ENCODE measurements at regions not wholly inside any gene's neighbourhood (a gene's known extent, or its start where the extent isn't known, plus 50 kb on each side); places are given as distances from the start of the nearest gene placed in this dataset.

GRCh38 chr11:79578116-79578515, 137.3 kb upstream of the TENM4 start:
- TF ChIP-seq CTCF (IDR thresholded peaks at IDR 0.05) (no peak), POLR2A (IDR thresholded peaks at IDR 0.05) (no peak)
- no peak for DNase-seq
- Histone ChIP-seq H3K27me3 (no peaks in the 10 kb centered on the region), H3K4me1 (replicated peaks in 1 of 2) (no peaks in the 10 kb centered on the region), H3K9me3 (replicated peaks in 1 of 3) (no peaks in the 10 kb centered on the region), H3K27ac (no peak overlapping the region), H3K4me3 (no peak overlapping the region), H3K36me3 (replicated peaks in 1 of 2) (no peaks in the 10 kb centered on the region)
- intact Hi-C loops (cut with DNase I) = no loop called here
- 68 to 96% (median 82%) methylated on average over 4 to 5 of the region's 5 CpGs for WGBS, 4 donors

- no peak overlapping the region for H3K4me3 ChIP-seq
- TF ChIP-seq POLR2A (IDR thresholded peaks at IDR 0.05) (no peak), CTCF (IDR thresholded peaks at IDR 0.05) (no peak)
- no peaks in the 10 kb centered on the region for H3K27me3 ChIP-seq
- H3K36me3 ChIP-seq (replicated peaks in 1 of 2) = no peaks in the 10 kb centered on the region
- WGBS, 4 donors = 63 to 95% (median 69%) methylated on average over 1 of the region's 1 CpG
- no peak for DNase-seq
- H3K27ac ChIP-seq = no peak overlapping the region
- intact Hi-C loops (cut with DNase I) = no loop called here
- no peaks in the 10 kb centered on the region for H3K9me3 ChIP-seq (replicated peaks in 1 of 3)
- no peaks in the 10 kb centered on the region for H3K4me1 ChIP-seq (replicated peaks in 1 of 2)
Observed at GRCh38 chr11:79575701-79576100, 134.9 kb upstream of the TENM4 start.

- TF ChIP-seq POLR2A (IDR thresholded peaks at IDR 0.05) = no peak
- no peak for TF ChIP-seq CTCF (IDR thresholded peaks at IDR 0.05)
- H3K9me3 ChIP-seq (replicated peaks in 1 of 3) = no peaks in the 10 kb centered on the region
- H3K27ac ChIP-seq = no peak overlapping the region
- no peak overlapping the region for H3K4me3 ChIP-seq
- H3K4me1 ChIP-seq (replicated peaks in 1 of 2) = no peaks in the 10 kb centered on the region
- WGBS, 4 donors = 54 to 65% (median 56%) methylated on average over 2 of the region's 2 CpGs
- H3K36me3 ChIP-seq (replicated peaks in 1 of 2) = no peaks in the 10 kb centered on the region
- intact Hi-C loops (cut with DNase I) = no loop called here
- H3K27me3 ChIP-seq = no peaks in the 10 kb centered on the region
- no peak for DNase-seq
Observed at GRCh38 chr11:79570104-79570503, 129.3 kb upstream of the TENM4 start.

- TF ChIP-seq CTCF (IDR thresholded peaks at IDR 0.05) = no peak
- TF ChIP-seq POLR2A (IDR thresholded peaks at IDR 0.05) = no peak
- WGBS, 4 donors = 91 to 97% (median 94%) methylated on average over 3 to 5 of the region's 5 CpGs
- no peak for DNase-seq
Observed at GRCh38 chr11:79564288-79564925, 123.6 kb upstream of the TENM4 start.

More at GRCh38 chr11:79564288-79564925, 123.6 kb upstream of the TENM4 start:
- no peaks in the 10 kb centered on the region for H3K36me3 ChIP-seq (replicated peaks in 1 of 2)
- intact Hi-C loops (cut with DNase I) = no loop called here
- no peaks in the 10 kb centered on the region for H3K9me3 ChIP-seq (replicated peaks in 1 of 3)
- no peak overlapping the region for H3K4me3 ChIP-seq
- H3K4me1 ChIP-seq (replicated peaks in 1 of 2) = no peaks in the 10 kb centered on the region
- H3K27ac ChIP-seq = no peak overlapping the region
- H3K27me3 ChIP-seq = no peaks in the 10 kb centered on the region

Measured in adrenal gland (tissue), 9 donors.